ENCODE measurements at regions not wholly inside any gene's neighbourhood (a gene's known extent, or its start where the extent isn't known, plus 50 kb on each side); places are given as distances from the start of the nearest gene placed in this dataset.
"Not testable (repeated sequence)": the region's sequence is repeated elsewhere in the genome, so short reads cannot be mapped to it uniquely, and the experiment has no call there.

DNA sequence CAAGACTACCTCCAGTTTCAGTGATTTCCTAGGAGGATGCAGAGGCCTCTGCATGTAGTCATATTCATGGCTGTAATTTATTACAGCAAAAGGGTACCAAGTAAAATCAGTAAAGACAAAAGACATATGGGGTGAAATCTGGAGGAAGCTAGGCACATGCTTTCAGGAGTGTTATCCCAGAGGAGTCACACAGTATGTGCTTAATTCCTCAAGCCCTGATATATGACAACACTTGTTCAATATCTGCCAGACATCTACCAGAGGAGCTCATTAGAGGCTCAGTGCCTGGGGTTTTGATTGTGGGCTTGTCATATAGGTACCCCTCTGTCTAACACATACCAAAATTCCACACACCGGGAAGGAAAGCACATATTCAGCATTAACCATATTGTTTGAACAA lies 283.8 kb downstream of the CXCL12 start:
- DNase-seq (no peak), ATAC-seq (ENCODE audit: low read depth) (no peak)
- no peak overlapping the region for H3K27ac Mint-ChIP-seq
- ChIA-PET POLR2A (no interaction called here), CTCF (no interaction called here)
- H3K27me3 Mint-ChIP-seq, result no peaks in the 10 kb centered on the region
- no peak for TF ChIP-seq CTCF (IDR thresholded peaks at IDR 0.05)
- intact Hi-C loops (cut with micrococcal nuclease), result no loop called here
- no peak overlapping the region for H3K4me3 Mint-ChIP-seq
- peaks cover 8% of the 10 kb centered on the region for H3K9me3 Mint-ChIP-seq
- no peaks in the 10 kb centered on the region for H3K36me3 Mint-ChIP-seq (ENCODE audit: low read depth)
- no peaks in the 10 kb centered on the region for H3K4me1 Mint-ChIP-seq

DNA sequence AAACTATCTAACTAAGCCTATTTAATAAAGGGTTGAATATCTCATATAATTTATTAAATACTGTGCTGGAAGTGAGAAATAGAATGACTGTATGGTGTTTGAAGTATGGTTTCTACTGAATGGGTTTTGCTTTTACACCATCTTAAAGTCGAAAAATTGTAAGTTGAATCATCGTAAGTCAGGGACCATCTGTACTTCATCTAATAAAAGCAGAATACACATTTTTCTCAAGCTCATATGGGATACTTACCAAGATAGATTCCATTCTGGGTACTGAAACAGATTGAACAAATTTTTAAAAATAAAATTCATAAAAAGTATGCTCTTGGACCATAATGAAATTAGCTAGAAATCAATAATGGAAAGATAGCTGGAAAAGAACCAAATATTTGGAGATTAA lies 285.4 kb downstream of the CXCL12 start:
- POLR2A ChIA-PET, result no interaction called here

DNA sequence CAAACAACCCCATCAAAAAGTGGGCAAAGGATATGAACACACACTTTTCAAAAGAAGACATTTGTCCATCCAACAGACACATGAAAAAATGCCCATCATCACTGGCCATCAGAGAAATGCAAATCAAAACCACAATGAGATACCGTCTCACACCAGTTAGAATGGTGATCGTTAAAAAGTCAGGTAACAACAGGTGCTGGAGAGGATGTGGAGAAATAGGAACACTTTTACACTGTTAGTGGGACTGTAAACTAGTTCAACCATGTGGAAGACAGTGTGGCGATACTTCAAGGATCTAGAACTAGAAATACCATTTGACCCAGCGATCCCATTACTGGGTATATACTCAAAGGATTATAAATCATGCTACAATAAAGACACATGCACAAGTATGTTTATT lies 288.7 kb downstream of the CXCL12 start:
- H3K4me1 Mint-ChIP-seq; H3K4me3 Mint-ChIP-seq; H3K27me3 Mint-ChIP-seq; H3K9me3 Mint-ChIP-seq; H3K27ac Mint-ChIP-seq; ATAC-seq (ENCODE audit: low read depth); intact Hi-C loops (cut with micrococcal nuclease); DNase-seq; CTCF ChIA-PET; H3K36me3 Mint-ChIP-seq (ENCODE audit: low read depth); POLR2A ChIA-PET: not testable (repeated sequence)

More for the DNA sequence above, 285.4 kb downstream of the CXCL12 start:
- no peaks in the 10 kb centered on the region for H3K4me1 Mint-ChIP-seq
- ATAC-seq (ENCODE audit: low read depth), result no peak
- CTCF ChIA-PET, result no interaction called here
- TF ChIP-seq CTCF (IDR thresholded peaks at IDR 0.05), result no peak
- intact Hi-C loops (cut with micrococcal nuclease), result no loop called here
- no peaks in the 10 kb centered on the region for H3K27me3 Mint-ChIP-seq
- no peak overlapping the region for H3K27ac Mint-ChIP-seq
- H3K9me3 Mint-ChIP-seq, result peaks cover 6% of the 10 kb centered on the region
- no peaks in the 10 kb centered on the region for H3K36me3 Mint-ChIP-seq (ENCODE audit: low read depth)
- no peak for DNase-seq
- H3K4me3 Mint-ChIP-seq, result no peak overlapping the region

- DNase-seq, result no peak
- Mint-ChIP-seq H3K36me3 (ENCODE audit: low read depth) (no peaks in the 10 kb centered on the region), H3K4me1 (no peaks in the 10 kb centered on the region), H3K27ac (no peak overlapping the region), H3K9me3 (no peaks in the 10 kb centered on the region), H3K4me3 (no peak overlapping the region), H3K27me3 (no peaks in the 10 kb centered on the region)
- intact Hi-C loops (cut with micrococcal nuclease), result no loop called here
- POLR2A ChIA-PET, result no interaction called here
- CTCF ChIA-PET, result no interaction called here
- TF ChIP-seq CTCF (IDR thresholded peaks at IDR 0.05), result no peak
- no peak for ATAC-seq (ENCODE audit: low read depth)
Measured at GRCh38 chr10:44089671-44090070, 295.2 kb downstream of the CXCL12 start.

DNA sequence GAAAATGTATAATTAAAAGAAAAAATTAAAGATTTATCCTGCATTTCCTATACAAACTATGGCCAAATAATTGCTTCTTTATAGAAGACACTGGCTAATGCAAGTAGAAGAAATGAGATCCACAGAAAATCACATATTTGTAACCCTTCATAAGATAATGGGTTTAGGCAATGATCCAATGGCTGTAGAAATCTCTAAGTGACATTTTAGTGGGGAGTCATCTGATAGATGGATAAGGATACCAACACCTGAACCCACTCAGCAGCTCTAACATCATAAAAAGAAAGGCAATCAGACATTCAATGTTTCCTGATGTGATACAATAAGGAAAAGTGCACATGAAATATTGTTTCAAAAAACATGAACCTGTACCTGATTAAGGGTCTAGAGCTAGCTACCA lies 297.5 kb downstream of the CXCL12 start:
- Mint-ChIP-seq H3K27ac (no peak overlapping the region), H3K9me3 (no peaks in the 10 kb centered on the region), H3K4me3 (no peak overlapping the region), H3K27me3 (no peaks in the 10 kb centered on the region), H3K4me1 (no peaks in the 10 kb centered on the region), H3K36me3 (ENCODE audit: low read depth) (no peaks in the 10 kb centered on the region)
- POLR2A ChIA-PET, result no interaction called here
- DNase-seq (no peak), ATAC-seq (ENCODE audit: low read depth) (no peak)
- intact Hi-C loops (cut with micrococcal nuclease), result no loop called here
- CTCF ChIA-PET, result no interaction called here
- no peak for TF ChIP-seq CTCF (IDR thresholded peaks at IDR 0.05)

DNA sequence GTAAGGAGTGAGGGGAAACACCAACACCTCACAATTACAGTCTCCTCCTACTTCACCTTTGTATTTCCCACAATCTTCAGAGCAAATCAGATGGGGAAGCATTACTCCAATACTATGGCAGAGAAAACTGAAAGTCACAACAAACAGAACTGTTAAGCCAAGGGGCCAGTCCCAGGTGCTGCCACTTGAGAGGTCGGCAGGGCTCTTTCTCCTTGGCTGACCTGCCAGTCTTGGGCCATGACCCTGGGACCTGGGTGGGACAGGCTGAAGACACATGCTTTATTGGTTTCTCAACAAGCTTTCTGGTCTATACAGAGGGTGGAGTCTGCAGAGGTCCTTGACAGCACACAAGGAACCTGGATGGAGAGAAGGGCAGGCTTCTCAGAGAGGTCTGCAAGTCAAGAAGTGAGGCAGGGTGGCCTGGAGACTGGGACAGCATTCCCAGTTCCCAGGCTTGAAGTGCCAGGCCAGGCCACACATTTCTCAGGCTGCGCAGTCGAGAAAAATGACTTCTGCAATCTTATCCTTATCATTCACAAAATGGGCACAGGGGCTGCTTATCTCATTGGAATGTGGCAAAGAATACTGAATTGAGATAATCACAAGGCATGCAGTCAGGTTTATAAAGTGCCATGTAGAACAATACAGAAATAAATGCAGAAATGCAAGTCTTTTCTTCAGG lies 301.0 kb downstream of the CXCL12 start:
- H3K9me3 Mint-ChIP-seq, result no peaks in the 10 kb centered on the region
- no peak overlapping the region for H3K27ac Mint-ChIP-seq
- ChIA-PET CTCF (no interaction called here), POLR2A (no interaction called here)
- no peak for TF ChIP-seq CTCF (IDR thresholded peaks at IDR 0.05)
- no peak for ATAC-seq (ENCODE audit: low read depth)
- no peak for DNase-seq
- intact Hi-C loops (cut with micrococcal nuclease), result no loop called here
- H3K27me3 Mint-ChIP-seq, result no peaks in the 10 kb centered on the region
- H3K36me3 Mint-ChIP-seq (ENCODE audit: low read depth), result no peaks in the 10 kb centered on the region
- no peaks in the 10 kb centered on the region for H3K4me1 Mint-ChIP-seq
- H3K4me3 Mint-ChIP-seq, result no peak overlapping the region
